HG02852 (cell line): ENCODE measurements at regions not wholly inside any gene's neighbourhood (a gene's known extent, or its start where the extent isn't known, plus 50 kb on each side); places are given as distances from the start of the nearest gene placed in this dataset.
"Not testable (repeated sequence)": the region's sequence is repeated elsewhere in the genome, so short reads cannot be mapped to it uniquely, and the experiment has no call there.

Experiments used
- ATAC-seq: cut with Tn5 transposase; IDR thresholded peaks from one replicate; pipeline ENCODE4 v1.9.1; 2021; ENCODE audit warnings: mild to moderate bottlenecking, moderate library complexity; ENCODE audit not compliant: unreplicated experiment

GRCh38 chr5:92017776-92018175, 634.7 kb upstream of the ARRDC3 start:
- no peak for ATAC-seq

- ATAC-seq: not testable (repeated sequence)
These were observed 628.7 kb upstream of the ARRDC3 start for GRCh38 chr5:92011845-92012244.

GRCh38 chr5:92003806-92004205, 620.7 kb upstream of the ARRDC3 start:
- ATAC-seq: no peak

DNA sequence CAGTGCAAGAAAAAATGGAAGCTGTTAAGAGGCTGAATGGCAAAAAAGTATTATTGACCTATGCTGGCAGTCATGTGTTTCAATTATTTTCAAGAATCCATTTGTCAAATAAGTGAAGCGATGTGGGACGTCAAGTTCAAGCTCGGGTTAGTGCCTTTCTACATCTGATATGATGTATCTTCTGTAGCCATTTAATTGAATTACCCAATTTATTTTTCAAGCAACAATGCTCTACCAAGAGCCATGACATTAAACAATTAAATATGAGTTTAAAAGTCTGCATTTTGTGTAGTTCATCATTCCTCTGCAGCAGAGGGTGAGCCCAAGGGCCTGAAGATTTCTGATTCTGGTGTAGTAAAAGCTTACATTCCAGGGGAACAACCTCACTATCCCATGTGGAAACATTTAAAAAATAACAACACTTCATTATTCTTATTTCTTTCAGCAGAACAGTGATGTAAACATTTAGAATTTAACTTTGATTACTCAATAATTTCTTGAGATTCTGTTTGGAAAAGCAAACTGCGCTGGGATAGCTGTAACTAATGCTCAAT, 619.7 kb upstream of the ARRDC3 start:
- no peak for ATAC-seq

DNA sequence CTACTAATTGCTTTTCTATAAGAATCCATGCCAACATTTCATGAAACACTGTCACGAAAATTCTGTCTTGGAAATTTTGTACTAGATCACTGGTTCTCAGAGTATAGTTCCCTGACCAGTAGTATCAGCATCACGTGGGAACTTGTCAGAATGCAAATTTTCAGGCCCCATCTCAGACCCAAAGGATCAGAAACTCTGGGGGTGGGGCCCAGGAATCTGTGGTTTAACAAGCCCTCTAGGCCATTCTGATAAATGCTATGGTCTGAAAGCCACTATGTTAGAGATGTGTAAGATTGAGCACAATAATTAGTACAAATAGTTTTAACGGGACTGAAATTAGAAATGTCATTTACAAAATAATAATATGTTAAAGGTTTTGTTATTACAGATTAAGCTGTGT, 615.7 kb upstream of the ARRDC3 start:
- ATAC-seq: no peak

GRCh38 chr5:91983869-91984268, 600.8 kb upstream of the ARRDC3 start:
- ATAC-seq: no peak

DNA sequence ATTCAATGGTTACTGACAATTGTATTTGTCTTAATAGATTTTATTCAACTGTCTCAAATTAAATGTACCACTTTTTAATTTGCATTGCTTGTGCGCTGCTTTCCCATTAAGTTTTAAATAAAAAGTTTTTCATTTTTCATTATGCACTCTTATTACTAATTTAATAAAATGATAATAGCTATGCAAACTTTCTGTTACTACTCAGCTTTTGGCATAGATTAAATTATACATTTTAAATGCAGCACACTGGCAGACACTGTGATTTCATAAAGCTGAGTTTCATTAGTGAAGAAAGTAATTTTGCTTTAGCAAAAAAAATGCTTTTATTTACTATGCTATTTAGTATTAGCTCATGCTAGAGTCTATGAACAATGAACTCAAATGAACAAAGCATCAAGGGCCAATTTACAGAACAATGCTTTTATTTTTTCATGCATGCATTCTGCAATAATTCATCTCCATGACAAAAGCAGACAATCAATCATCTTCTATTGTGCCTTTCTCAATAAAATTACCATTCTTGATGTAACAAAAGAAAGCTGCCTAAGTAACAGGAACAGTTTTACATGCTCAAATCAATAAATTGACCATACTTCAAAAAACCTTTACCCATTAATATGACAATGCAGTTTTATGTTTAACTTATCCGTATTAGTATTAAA, 595.2 kb upstream of the ARRDC3 start:
- no peak for ATAC-seq

- no peak for ATAC-seq
These were observed 594.5 kb upstream of the ARRDC3 start for GRCh38 chr5:91977579-91977978.

GRCh38 chr5:91976451-91976850, 593.3 kb upstream of the ARRDC3 start:
- ATAC-seq: no peak

DNA sequence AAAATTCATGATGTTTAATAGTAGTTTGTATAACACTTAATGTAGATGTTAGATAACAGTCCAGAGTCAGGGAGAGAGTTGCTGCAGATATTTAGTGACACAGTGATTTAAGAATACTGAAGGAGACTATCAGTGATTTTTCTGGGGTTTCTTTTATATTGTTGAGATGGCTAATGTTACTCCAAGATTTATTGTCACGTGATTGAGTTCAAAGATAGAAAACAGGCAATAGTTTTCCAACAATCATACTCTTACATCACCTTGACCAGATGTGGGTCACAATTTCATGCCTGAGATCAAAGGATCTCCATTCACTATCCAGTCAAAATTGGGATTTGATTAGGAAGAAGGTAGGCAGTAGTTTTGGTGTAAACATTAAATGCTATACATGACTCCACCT, 580.0 kb upstream of the ARRDC3 start:
- no peak for ATAC-seq

- no peak for ATAC-seq
These were observed 574.5 kb upstream of the ARRDC3 start for GRCh38 chr5:91957666-91958065.

DNA sequence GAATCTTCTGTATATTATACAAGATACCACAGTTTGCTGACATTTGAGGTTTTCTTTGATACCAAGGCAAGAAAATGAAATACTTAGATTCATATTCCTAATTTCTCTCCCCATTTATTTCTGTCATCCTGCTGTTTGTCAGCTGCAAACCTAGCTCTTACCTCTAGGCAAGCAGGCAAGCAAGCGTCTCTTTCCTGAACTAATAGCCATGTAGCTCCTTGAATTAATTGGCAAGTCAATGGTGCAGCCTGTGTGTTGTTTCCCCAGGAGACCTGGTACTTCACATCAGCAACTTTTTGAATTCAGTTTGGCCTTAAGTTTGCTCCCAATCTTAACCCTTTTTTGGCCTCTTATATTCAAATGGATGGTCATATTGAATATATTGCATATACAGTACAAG, 573.6 kb upstream of the ARRDC3 start:
- no peak for ATAC-seq

DNA sequence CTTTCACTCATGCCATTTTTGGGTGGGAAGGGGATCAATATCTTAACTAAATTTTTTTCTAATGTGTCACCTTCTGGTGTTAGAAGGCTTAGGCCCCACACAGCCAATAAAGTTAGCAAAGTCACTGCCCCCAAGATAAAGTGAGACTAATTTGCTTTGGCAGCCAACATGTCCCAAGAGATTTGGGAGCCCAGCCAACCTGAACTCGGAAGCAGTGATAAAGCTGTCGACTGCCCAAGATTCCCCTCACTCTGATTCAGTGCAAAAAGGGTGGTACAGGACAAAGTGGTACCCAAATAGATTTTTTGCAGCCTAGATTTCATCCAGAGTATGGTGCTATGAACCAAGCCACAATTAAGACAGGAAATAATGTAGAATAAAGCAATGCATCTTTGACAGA, 572.5 kb upstream of the ARRDC3 start:
- ATAC-seq: no peak

GRCh38 chr5:91954136-91954535, 571.0 kb upstream of the ARRDC3 start:
- ATAC-seq: no peak

DNA sequence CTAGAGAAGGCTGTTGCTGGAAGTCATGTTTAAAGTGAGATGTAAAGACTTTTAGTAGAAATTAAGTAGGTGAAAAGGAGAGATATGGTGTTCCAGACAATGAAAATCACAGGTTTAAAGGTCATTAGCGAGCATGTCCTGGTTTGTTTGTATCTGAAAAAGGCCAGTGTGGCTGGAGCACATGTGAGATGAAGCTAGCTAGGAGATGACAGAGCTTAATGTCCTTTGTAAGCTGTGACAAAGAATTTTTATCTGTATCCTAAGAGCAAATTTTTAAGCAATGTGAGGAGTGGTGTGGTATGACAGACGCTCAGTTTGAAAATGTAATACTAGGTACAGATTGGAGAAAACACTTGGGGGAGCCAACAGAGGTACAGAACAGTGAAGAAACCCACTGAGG, 567.2 kb upstream of the ARRDC3 start:
- ATAC-seq: no peak

DNA sequence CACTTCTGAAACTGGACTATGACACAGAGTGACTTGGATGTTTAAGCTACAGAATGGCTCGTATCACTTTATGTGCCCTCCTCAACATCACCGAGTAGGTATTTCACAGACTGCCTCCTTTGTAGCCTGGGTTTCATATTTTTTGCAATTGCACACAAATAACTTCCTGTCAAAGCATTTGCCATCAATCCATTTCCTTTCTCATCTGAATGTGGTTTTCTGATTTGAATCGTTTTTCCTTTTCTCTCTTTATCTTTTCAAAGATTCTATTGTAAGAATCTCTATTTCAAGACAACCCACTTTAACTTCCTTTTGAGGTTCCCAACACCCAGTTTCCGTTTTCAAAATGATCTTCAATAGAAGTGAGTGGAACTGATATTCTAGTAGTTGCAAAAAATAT, 563.8 kb upstream of the ARRDC3 start:
- no peak for ATAC-seq

- ATAC-seq: no peak
These were observed 558.5 kb upstream of the ARRDC3 start for GRCh38 chr5:91941588-91941987.

DNA sequence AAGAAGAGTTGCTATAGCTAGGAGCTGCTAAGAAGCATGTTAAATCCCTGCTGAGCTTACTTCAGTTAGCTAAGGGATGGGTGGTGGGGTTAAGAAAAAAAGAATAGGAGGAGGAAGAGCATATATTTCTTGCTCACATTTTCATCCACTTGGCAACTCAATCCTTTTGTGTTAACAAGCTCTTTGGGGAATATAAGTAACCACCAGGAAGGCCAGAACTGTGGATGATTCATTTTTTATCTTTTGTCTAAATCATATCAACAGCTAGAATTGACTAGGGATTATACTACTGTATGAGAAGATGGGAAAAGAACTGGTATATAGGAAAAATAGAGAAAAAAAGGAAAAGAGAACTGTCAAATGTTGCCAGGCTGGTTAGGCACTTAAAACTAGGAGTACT, 555.3 kb upstream of the ARRDC3 start:
- ATAC-seq: no peak

- no peak for ATAC-seq
These were observed 554.0 kb upstream of the ARRDC3 start for GRCh38 chr5:91937121-91937520.

DNA sequence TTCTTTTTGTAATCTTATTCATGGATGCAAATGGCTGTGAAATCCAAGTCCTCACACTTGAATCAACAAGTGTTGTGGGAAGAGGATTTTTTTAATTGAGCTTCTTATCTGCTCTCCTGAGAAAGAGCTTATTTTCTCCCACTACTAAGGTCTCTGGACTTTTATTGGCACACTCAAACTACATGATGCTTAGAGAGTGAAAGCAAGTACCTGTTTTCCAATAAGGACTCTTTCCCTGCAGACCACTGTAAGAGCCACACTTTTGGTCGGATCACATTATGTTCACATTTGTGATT, 546.4 kb upstream of the ARRDC3 start:
- peak; percentile 17 for ATAC-seq

DNA sequence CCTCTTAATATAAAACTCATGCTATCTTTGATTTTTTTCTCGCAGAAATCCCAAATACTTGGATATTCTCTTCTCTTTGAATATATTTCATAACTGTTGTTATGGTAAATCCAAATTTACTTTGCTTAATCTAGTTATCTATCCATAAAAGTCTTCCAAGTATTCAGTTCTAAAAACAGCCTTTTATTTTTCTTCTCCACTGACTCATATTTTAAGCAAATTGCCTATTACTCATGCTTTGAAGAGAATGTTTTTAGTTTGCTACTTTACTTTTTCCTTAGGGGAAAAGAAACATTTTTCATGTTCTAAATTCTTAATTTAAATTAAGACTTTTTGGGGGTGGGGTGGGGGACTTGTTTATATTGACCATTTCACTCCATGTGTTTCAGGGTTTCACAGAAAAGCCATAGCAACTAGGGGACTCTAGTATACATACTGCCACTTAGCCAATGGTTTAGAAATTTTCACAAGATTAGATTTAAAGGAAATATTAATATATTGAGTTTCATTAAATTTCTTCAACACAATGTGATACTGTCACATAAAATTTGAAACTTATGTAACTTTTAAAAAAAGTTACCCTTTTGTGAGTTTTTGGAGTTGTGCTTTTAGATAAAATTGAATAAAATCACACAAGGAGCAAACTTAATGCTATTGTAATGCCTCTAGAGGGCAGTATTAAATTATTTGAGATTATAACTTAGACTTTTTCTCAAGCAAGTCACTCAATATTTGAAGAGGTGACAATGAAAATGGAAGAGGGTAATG, 545.8 kb upstream of the ARRDC3 start:
- ATAC-seq: peak; percentile 50

DNA sequence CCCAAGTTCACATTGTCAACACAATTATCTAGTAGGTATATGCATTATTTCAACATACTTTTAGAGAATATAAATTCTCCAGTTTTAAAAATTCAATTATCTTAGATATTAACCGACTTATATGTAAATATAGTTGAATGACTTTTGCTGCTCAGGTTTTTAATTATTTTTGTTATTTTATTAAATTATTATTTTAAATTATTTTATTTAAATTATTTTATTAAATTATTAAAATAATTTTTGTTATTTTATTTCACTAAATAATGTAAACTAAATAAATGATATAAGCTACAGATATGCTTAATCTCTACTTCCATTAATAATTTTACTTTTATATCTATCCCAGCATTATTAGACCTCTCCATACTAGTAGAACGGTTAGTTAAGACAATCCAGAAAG, 544.3 kb upstream of the ARRDC3 start:
- no peak for ATAC-seq

GRCh38 chr5:91925249-91925648, 542.1 kb upstream of the ARRDC3 start:
- ATAC-seq: no peak
